ENCODE measurements at regions not wholly inside any gene's neighbourhood (a gene's known extent, or its start where the extent isn't known, plus 50 kb on each side); places are given as distances from the start of the nearest gene placed in this dataset.
"Not testable (repeated sequence)": the region's sequence is repeated elsewhere in the genome, so short reads cannot be mapped to it uniquely, and the experiment has no call there.

GRCh38 chr13:82501834-82502233, 1380.4 kb downstream of the SLITRK1 start:
- TF ChIP-seq POLR2A (IDR thresholded peaks at IDR 0.05; ENCODE audit: extremely low read depth, insufficient read length) = no peak
- no peak for DNase-seq (ENCODE audit: low read depth)
- H3K4me3 ChIP-seq (ENCODE audit: low read depth, low read length) = no peak overlapping the region

GRCh38 chr13:82480415-82480814, 1401.9 kb downstream of the SLITRK1 start:
- DNase-seq (ENCODE audit: low read depth) = peak; percentile 10
- TF ChIP-seq CTCF (IDR thresholded peaks at IDR 0.05; ENCODE audit: low read depth, low read length) = peak; percentile 32
- TF ChIP-seq MAX (IDR thresholded peaks at IDR 0.05; ENCODE audit: low read depth, low read length) = no peak
- H3K4me3 ChIP-seq (ENCODE audit: low read depth, low read length) = no peak overlapping the region

GRCh38 chr13:82477436-82477835, 1404.8 kb downstream of the SLITRK1 start:
- H3K4me3 ChIP-seq (ENCODE audit: low read depth, low read length) = no peak overlapping the region
- no peak for DNase-seq (ENCODE audit: low read depth)
- TF ChIP-seq POLR2A (IDR thresholded peaks at IDR 0.05; ENCODE audit: extremely low read depth, insufficient read length) = no peak

GRCh38 chr13:82467626-82468025, 1414.6 kb downstream of the SLITRK1 start:
- H3K4me3 ChIP-seq (ENCODE audit: low read depth, low read length) = no peak overlapping the region
- TF ChIP-seq POLR2A (IDR thresholded peaks at IDR 0.05; ENCODE audit: extremely low read depth, insufficient read length) (no peak), CTCF (IDR thresholded peaks at IDR 0.05; ENCODE audit: low read depth, low read length) (no peak), MYC (IDR thresholded peaks at IDR 0.05; ENCODE audit: low read depth, low read length) (no peak), MAX (IDR thresholded peaks at IDR 0.05; ENCODE audit: low read depth, low read length) (no peak)
- no peak for DNase-seq (ENCODE audit: low read depth)

- not testable (repeated sequence) for DNase-seq (ENCODE audit: low read depth); H3K4me3 ChIP-seq (ENCODE audit: low read depth, low read length)
Measured at GRCh38 chr13:82459575-82459974, 1422.7 kb downstream of the SLITRK1 start.

- no peak for DNase-seq (ENCODE audit: low read depth)
- H3K4me3 ChIP-seq (ENCODE audit: low read depth, low read length) = no peak overlapping the region
- TF ChIP-seq CTCF (IDR thresholded peaks at IDR 0.05; ENCODE audit: low read depth, low read length) = no peak
- no peak for TF ChIP-seq MYC (IDR thresholded peaks at IDR 0.05; ENCODE audit: low read depth, low read length)
- TF ChIP-seq POLR2A (IDR thresholded peaks at IDR 0.05; ENCODE audit: extremely low read depth, insufficient read length) = no peak
- TF ChIP-seq MAX (IDR thresholded peaks at IDR 0.05; ENCODE audit: low read depth, low read length) = no peak
Measured at GRCh38 chr13:82458169-82458568, 1424.1 kb downstream of the SLITRK1 start.

- DNase-seq (ENCODE audit: low read depth); H3K4me3 ChIP-seq (ENCODE audit: low read depth, low read length): not testable (repeated sequence)
Measured at GRCh38 chr13:82457548-82457947, 1424.7 kb downstream of the SLITRK1 start.

GRCh38 chr13:82447416-82448077, 1434.7 kb downstream of the SLITRK1 start:
- H3K4me3 ChIP-seq (ENCODE audit: low read depth, low read length) = no peak overlapping the region
- no peak for DNase-seq (ENCODE audit: low read depth)
- TF ChIP-seq CTCF (IDR thresholded peaks at IDR 0.05; ENCODE audit: low read depth, low read length) = no peak
